NB4 (cell line): ENCODE measurements at regions not wholly inside any gene's neighbourhood (a gene's known extent, or its start where the extent isn't known, plus 50 kb on each side); places are given as distances from the start of the nearest gene placed in this dataset.

Source experiments
- POLR2A ChIP-seq: IDR thresholded peaks from 2 replicates; pipeline ENCODE4 v1.6.1; 2011; ENCODE audit warnings: mild to moderate bottlenecking; ENCODE audit not compliant: insufficient read length; ENCODE audit errors: extremely low read depth
- TF ChIP-seq, protein P1 (sequence below): IDR thresholded peaks from 2 replicates; pipeline ENCODE4 v1.6.1; 2011; ENCODE audit warnings: low read depth, low read length
- TF ChIP-seq, protein P2 (sequence below): IDR thresholded peaks from one replicate; pipeline ENCODE4 v1.5.1; 2012; ENCODE audit warnings: low read depth, low read length

DNA sequence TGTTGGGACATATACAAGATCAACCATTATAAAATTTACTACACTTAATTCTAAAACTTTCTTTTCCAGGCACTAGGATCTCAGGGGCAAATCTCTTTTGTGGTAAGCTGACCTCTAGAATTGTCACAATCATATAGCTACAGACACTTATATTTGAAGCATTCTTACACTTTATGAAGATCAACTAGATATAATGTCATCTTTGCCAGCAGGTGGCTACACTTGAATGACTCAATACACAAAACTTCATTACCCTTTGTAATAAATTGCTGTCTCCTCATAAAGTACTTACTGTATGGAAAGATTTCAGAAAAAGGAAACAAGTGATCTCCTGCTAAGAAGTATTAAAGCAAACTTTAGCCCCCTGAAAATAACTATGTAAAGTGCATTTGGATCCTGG, 77.8 kb downstream of the RDH14 start:
- no peak for TF ChIP-seq POLR2A
- TF ChIP-seq, protein P1, sequence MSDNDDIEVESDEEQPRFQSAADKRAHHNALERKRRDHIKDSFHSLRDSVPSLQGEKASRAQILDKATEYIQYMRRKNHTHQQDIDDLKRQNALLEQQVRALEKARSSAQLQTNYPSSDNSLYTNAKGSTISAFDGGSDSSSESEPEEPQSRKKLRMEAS, result no peak
- TF ChIP-seq, protein P2, sequence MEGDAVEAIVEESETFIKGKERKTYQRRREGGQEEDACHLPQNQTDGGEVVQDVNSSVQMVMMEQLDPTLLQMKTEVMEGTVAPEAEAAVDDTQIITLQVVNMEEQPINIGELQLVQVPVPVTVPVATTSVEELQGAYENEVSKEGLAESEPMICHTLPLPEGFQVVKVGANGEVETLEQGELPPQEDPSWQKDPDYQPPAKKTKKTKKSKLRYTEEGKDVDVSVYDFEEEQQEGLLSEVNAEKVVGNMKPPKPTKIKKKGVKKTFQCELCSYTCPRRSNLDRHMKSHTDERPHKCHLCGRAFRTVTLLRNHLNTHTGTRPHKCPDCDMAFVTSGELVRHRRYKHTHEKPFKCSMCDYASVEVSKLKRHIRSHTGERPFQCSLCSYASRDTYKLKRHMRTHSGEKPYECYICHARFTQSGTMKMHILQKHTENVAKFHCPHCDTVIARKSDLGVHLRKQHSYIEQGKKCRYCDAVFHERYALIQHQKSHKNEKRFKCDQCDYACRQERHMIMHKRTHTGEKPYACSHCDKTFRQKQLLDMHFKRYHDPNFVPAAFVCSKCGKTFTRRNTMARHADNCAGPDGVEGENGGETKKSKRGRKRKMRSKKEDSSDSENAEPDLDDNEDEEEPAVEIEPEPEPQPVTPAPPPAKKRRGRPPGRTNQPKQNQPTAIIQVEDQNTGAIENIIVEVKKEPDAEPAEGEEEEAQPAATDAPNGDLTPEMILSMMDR, result no peak
